ENCODE measurements at regions not wholly inside any gene's neighbourhood (a gene's known extent, or its start where the extent isn't known, plus 50 kb on each side); places are given as distances from the start of the nearest gene placed in this dataset.

DNA sequence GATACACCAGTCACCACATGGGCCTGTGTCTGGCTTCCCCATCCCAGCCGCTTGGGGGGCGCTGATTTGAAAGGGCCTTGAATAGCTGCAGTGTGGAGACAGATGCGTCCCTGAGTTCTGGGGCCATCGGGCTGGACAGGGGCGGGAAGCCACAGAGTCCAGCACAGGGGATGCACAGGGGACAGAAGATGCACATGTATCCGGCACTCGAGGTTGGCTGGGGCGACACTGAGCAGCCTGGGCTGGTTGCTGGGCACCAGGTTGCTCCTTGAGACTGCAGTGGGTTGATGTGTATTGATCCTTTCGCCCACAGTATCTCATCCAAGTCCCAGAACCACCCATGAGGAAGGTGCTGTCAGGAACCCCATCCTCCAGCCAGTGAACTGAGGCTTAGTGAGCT is 99.3 kb upstream of the SYT13 start:
- TF ChIP-seq ZNF274 (IDR thresholded peaks at IDR 0.05; ENCODE audit: low read depth, low read length) (no peak), YY1 (IDR thresholded peaks at IDR 0.05; ENCODE audit: insufficient read depth, insufficient read length) (no peak), SUZ12 (IDR thresholded peaks at IDR 0.05; ENCODE audit: extremely low read depth, insufficient read depth, insufficient read length) (no peak)

Data from NT2/D1 (cell line).